GM18498 (cell line): ENCODE measurements at regions not wholly inside any gene's neighbourhood (a gene's known extent, or its start where the extent isn't known, plus 50 kb on each side); places are given as distances from the start of the nearest gene placed in this dataset.

ENCODE experiments used
- ATAC-seq: cut with Tn5 transposase; IDR thresholded peaks from one replicate; pipeline ENCODE4 v1.9.1; 2021; ENCODE audit warnings: mild to moderate bottlenecking, moderate library complexity; ENCODE audit not compliant: unreplicated experiment

GRCh38 chr3:36257158-36257852 lies 123.0 kb upstream of the STAC start:
- ATAC-seq, result no peak

GRCh38 chr3:36258421-36258820 lies 121.9 kb upstream of the STAC start:
- ATAC-seq, result no peak

GRCh38 chr3:36259580-36259979 lies 120.7 kb upstream of the STAC start:
- ATAC-seq, result no peak

GRCh38 chr3:36269274-36269673 lies 111.0 kb upstream of the STAC start:
- no peak for ATAC-seq

GRCh38 chr3:36282766-36283165 lies 97.5 kb upstream of the STAC start:
- ATAC-seq, result no peak

GRCh38 chr3:36295296-36295695 lies 85.0 kb upstream of the STAC start:
- no peak for ATAC-seq

GRCh38 chr3:36297195-36297594 lies 83.1 kb upstream of the STAC start:
- no peak for ATAC-seq

GRCh38 chr3:36298188-36298587 lies 82.1 kb upstream of the STAC start:
- no peak for ATAC-seq

- ATAC-seq, result no peak
Observed at GRCh38 chr3:36302158-36302509, 78.2 kb upstream of the STAC start.

- no peak for ATAC-seq
Observed at GRCh38 chr3:36302626-36303025, 77.7 kb upstream of the STAC start.

- no peak for ATAC-seq
Observed at GRCh38 chr3:36303286-36303685, 77.0 kb upstream of the STAC start.

- ATAC-seq, result no peak
Observed at GRCh38 chr3:36305929-36306520, 74.3 kb upstream of the STAC start.

- ATAC-seq, result no peak
Observed at GRCh38 chr3:36309092-36309491, 71.2 kb upstream of the STAC start.

- ATAC-seq, result no peak
Observed at GRCh38 chr3:36312351-36312750, 68.0 kb upstream of the STAC start.

GRCh38 chr3:36317915-36318314 lies 62.4 kb upstream of the STAC start:
- ATAC-seq, result peak; percentile 86

GRCh38 chr3:36318621-36319200 lies 61.6 kb upstream of the STAC start:
- no peak for ATAC-seq

- ATAC-seq, result no peak
Observed at GRCh38 chr3:36319680-36320079, 60.6 kb upstream of the STAC start.
